ENCODE measurements at regions not wholly inside any gene's neighbourhood (a gene's known extent, or its start where the extent isn't known, plus 50 kb on each side); places are given as distances from the start of the nearest gene placed in this dataset.

DNA sequence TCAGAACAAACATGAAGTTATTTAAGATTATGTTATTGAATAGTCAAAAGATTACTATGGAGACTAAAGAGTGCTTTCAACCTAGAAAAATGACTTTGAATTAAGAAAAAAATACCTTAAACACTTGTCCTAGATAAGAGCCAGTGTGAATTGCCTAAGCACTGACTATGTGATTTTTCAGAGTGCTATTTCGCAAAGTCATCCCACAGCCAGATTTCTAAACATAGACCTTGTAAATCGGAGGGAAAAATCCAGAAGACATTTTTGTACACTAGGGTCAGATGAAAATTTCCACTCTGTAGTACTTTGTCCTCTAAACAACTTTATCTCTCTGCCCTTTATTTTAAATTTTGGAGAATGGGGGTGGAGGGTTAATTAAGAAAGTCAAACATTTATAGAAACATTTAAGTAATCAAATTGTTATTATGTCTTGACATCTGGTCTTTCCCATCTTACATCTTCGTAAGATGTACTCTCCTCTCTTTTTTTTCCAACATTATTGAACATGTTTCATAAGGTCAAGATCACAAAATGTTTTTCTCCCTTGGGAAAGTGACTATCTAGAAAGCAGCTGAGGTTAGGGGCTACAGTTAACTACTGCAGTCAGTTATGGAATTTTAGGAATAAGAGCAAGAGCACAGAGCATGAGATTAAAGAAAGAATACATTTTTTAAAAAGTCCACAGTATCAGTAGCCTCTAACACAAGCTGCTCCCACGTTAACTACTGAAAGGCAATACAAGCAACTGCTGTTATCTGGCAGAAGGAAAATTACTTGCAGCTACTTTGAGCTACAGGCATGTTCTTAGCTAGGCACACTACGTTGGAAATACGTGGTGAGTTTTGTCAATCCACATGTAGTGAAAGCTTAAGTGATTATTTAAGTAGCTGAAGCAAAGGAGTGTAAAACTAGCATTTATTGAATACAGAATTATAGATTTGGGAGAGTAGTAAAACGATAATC, 648.5 kb downstream of the HTR1B start:
- DNase-seq (ENCODE audit: low read depth): peak; percentile 62
- no peak overlapping the region for H3K4me3 ChIP-seq (ENCODE audit: low read depth, low read length)
- TF ChIP-seq, protein P1, sequence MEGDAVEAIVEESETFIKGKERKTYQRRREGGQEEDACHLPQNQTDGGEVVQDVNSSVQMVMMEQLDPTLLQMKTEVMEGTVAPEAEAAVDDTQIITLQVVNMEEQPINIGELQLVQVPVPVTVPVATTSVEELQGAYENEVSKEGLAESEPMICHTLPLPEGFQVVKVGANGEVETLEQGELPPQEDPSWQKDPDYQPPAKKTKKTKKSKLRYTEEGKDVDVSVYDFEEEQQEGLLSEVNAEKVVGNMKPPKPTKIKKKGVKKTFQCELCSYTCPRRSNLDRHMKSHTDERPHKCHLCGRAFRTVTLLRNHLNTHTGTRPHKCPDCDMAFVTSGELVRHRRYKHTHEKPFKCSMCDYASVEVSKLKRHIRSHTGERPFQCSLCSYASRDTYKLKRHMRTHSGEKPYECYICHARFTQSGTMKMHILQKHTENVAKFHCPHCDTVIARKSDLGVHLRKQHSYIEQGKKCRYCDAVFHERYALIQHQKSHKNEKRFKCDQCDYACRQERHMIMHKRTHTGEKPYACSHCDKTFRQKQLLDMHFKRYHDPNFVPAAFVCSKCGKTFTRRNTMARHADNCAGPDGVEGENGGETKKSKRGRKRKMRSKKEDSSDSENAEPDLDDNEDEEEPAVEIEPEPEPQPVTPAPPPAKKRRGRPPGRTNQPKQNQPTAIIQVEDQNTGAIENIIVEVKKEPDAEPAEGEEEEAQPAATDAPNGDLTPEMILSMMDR (conservative IDR thresholded peaks at IDR 0.05; ENCODE audit: low read depth, low read length): no peak

DNA sequence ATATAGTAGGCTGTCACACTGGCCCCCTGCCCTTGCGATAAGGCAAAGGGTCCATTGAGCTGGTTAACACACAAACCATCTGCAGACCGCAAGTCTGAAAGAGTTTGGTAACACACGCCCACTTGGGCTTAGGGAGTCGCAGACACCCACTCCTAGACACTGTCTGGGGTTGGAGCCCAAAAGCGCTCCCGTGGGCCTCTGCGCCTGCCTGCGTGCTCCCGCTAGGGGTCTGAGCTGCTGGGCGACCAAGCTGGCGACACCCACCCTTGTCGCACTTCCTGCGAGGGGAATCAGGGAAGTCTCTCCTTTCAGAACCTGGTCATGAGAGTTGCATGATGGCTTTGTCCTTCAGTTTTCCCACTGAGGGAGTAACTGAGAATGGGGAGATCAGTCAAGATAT, 653.0 kb downstream of the HTR1B start:
- TF ChIP-seq, protein P1 (conservative IDR thresholded peaks at IDR 0.05; ENCODE audit: low read depth, low read length): no peak
- no peak for DNase-seq (ENCODE audit: low read depth)
- no peak overlapping the region for H3K4me3 ChIP-seq (ENCODE audit: low read depth, low read length)

DNA sequence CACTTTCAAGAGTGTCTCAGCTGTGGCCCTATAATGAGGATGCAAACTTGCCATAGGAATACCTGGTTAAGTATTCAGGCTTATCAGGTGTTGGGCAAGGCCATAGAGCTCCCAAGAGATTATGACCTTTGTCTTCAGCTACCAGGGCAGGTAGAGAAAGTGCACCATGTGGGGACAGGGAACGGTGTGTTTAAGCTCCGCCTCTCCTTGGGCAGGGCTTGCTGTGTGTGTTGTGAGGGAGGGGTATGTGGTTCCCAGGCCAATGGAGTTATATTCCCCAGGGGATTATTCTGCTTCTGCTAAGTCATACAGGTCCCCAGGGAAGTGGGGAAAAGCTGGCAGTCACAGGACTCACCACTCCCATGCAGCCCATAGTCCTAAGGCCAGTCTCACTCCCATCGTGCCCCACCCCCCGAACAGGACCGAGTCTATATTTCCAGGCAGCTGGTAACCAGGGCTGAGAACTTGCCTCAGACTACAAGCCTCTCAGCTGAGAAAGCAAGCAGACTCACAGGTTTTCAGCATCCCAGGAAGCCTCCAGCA, 660.2 kb downstream of the HTR1B start:
- no peak overlapping the region for H3K4me3 ChIP-seq (ENCODE audit: low read depth, low read length)
- DNase-seq (ENCODE audit: low read depth): no peak
- TF ChIP-seq, protein P1 (conservative IDR thresholded peaks at IDR 0.05; ENCODE audit: low read depth, low read length): no peak

DNA sequence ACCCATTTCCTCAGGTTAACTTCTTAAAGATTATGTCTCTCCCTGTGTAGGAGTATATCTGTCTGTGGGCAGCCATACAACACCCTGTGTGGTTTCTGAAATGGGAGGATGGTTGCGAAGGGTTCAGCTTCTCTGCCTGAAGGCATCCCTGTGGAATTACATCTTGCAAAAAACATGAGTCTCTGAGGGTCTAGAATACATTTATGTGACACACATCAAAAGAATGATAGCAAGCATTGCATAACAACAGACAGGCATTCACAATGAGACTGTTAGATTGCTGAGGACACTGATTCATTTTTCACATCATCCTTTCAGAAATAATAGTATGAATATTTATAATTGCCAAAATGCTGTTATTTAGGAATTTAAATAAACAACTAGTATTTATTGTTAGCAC, 670.9 kb downstream of the HTR1B start:
- TF ChIP-seq, protein P1 (conservative IDR thresholded peaks at IDR 0.05; ENCODE audit: low read depth, low read length): no peak
- DNase-seq (ENCODE audit: low read depth): peak; percentile 55
- no peak overlapping the region for H3K4me3 ChIP-seq (ENCODE audit: low read depth, low read length)

DNA sequence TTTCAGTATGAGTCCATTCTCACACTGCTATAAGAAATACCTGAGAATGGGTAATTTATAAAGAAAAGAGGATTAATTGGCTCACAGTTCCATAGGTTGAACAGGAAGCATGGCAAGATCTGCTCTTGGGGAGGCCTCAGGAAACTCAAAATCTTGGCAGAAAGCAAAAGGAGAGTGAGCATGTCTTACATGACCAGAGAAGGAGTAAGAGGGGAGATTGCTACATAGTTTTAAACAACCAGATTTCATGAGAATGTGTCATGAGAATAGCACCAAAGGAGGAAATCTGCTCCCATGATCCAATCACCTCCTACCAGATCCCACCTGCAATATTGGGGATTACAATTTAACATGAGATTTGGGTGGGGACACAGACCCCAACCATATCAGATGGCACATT, 672.4 kb downstream of the HTR1B start:
- H3K4me3 ChIP-seq (ENCODE audit: low read depth, low read length): no peak overlapping the region
- DNase-seq (ENCODE audit: low read depth): peak; percentile 15
- TF ChIP-seq, protein P1 (conservative IDR thresholded peaks at IDR 0.05; ENCODE audit: low read depth, low read length): no peak

DNA sequence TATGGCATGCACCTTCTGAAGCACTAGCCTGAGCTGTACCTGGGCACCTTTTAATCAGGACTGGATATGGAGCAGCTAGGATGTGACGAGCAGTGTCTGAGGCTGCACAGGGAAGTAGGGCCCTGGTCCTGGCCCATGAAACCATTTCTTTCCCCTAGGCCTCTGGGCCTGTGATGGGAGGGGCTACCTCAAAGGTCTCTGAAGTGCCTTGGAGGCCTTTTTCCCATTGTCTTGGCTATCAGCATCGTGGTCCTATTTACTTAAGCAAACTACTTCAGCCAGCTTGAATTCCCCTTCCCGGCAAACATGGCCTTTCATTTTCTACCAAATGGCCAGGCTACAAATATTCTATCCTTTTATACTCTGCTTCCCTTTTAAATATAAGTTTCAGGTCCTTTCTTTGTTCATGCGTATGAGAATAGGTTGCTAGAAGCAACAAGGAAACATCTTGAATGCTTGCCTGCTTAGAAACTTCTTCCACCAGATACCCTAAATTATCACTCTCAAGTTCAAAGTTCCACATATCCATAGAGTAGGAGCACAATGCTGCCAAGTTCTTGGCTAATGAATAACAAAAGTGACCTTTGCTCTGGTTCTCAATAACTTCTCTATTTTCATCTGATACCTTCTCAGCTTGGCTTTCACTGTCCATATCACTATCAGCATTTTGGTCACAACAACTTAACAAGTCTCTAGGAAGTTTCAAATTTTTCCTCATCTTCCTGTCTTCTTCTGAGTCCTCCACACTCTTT, 673.1 kb downstream of the HTR1B start:
- DNase-seq (ENCODE audit: low read depth): no peak
- TF ChIP-seq, protein P1 (conservative IDR thresholded peaks at IDR 0.05; ENCODE audit: low read depth, low read length): no peak
- H3K4me3 ChIP-seq (ENCODE audit: low read depth, low read length): no peak overlapping the region
